ENCODE measurements at regions not wholly inside any gene's neighbourhood (a gene's known extent, or its start where the extent isn't known, plus 50 kb on each side); places are given as distances from the start of the nearest gene placed in this dataset.

- no peak overlapping the region for H3K4me3 ChIP-seq (ENCODE audit: low read depth, low read length)
- H3K27me3 Mint-ChIP-seq (ENCODE audit: insufficient read depth, unreplicated experiment) = peaks cover under 1% of the 10 kb centered on the region
- no peaks in the 10 kb centered on the region for H3K9me3 ChIP-seq
- no TSS peak for BruUV-seq (replicated peaks)
- H3K27ac Mint-ChIP-seq (ENCODE audit: unreplicated experiment) = no peak overlapping the region
- no peaks in the 10 kb centered on the region for H3K4me1 Mint-ChIP-seq (ENCODE audit: low read depth, unreplicated experiment)
- H3K27me3 ChIP-seq (replicated peaks; ENCODE audit: control insufficient read depth, insufficient read depth, low read length) = no peaks in the 10 kb centered on the region
- POLR2A ChIA-PET = no interaction called here
- CTCF ChIA-PET = no interaction called here
- H3K36me3 Mint-ChIP-seq (ENCODE audit: insufficient read depth, unreplicated experiment) = no peaks in the 10 kb centered on the region
- TF ChIP-seq, protein P1, sequence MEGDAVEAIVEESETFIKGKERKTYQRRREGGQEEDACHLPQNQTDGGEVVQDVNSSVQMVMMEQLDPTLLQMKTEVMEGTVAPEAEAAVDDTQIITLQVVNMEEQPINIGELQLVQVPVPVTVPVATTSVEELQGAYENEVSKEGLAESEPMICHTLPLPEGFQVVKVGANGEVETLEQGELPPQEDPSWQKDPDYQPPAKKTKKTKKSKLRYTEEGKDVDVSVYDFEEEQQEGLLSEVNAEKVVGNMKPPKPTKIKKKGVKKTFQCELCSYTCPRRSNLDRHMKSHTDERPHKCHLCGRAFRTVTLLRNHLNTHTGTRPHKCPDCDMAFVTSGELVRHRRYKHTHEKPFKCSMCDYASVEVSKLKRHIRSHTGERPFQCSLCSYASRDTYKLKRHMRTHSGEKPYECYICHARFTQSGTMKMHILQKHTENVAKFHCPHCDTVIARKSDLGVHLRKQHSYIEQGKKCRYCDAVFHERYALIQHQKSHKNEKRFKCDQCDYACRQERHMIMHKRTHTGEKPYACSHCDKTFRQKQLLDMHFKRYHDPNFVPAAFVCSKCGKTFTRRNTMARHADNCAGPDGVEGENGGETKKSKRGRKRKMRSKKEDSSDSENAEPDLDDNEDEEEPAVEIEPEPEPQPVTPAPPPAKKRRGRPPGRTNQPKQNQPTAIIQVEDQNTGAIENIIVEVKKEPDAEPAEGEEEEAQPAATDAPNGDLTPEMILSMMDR (IDR thresholded peaks at IDR 0.05; ENCODE audit: insufficient read depth in 1 of 2, low read depth in 1 of 2, low read length in 1 of 2, severe bottlenecking in 1 of 2, unreplicated experiment in 1 of 2) = no peak
- intact Hi-C loops (cut with micrococcal nuclease; ENCODE audit: unreplicated experiment) = no loop called here
- no peaks in the 10 kb centered on the region for H3K4me1 ChIP-seq
- no peak for DNase-seq
- no peak overlapping the region for H3K4me3 Mint-ChIP-seq (ENCODE audit: unreplicated experiment)
- no peaks in the 10 kb centered on the region for H3K9me3 Mint-ChIP-seq (ENCODE audit: unreplicated experiment)
- H3K36me3 ChIP-seq (ENCODE audit: control insufficient read depth, insufficient read depth, low read length) = no peaks in the 10 kb centered on the region
These were observed 859.6 kb downstream of the BCL11B start for GRCh38 chr14:98412431-98412830.

GRCh38 chr14:98415766-98416165, 856.2 kb downstream of the BCL11B start:
- Mint-ChIP-seq H3K4me1 (ENCODE audit: low read depth, unreplicated experiment) (no peaks in the 10 kb centered on the region), H3K27ac (ENCODE audit: unreplicated experiment) (no peak overlapping the region), H3K36me3 (ENCODE audit: insufficient read depth, unreplicated experiment) (no peaks in the 10 kb centered on the region), H3K4me3 (ENCODE audit: unreplicated experiment) (no peak overlapping the region), H3K9me3 (ENCODE audit: unreplicated experiment) (no peaks in the 10 kb centered on the region), H3K27me3 (ENCODE audit: insufficient read depth, unreplicated experiment) (no peaks in the 10 kb centered on the region)
- POLR2A ChIA-PET = no interaction called here
- BruUV-seq (replicated peaks) = no TSS peak
- H3K36me3 ChIP-seq (ENCODE audit: control insufficient read depth, insufficient read depth, low read length) = no peaks in the 10 kb centered on the region
- TF ChIP-seq, protein P1 (IDR thresholded peaks at IDR 0.05; ENCODE audit: insufficient read depth in 1 of 2, low read depth in 1 of 2, low read length in 1 of 2, severe bottlenecking in 1 of 2, unreplicated experiment in 1 of 2) = no peak
- intact Hi-C loops (cut with micrococcal nuclease; ENCODE audit: unreplicated experiment) = no loop called here
- DNase-seq = no peak
- H3K4me3 ChIP-seq (ENCODE audit: low read depth, low read length) = no peak overlapping the region
- H3K9me3 ChIP-seq = no peaks in the 10 kb centered on the region
- no peaks in the 10 kb centered on the region for H3K4me1 ChIP-seq
- CTCF ChIA-PET = no interaction called here
- no peaks in the 10 kb centered on the region for H3K27me3 ChIP-seq (replicated peaks; ENCODE audit: control insufficient read depth, insufficient read depth, low read length)

- no peaks in the 10 kb centered on the region for H3K9me3 Mint-ChIP-seq (ENCODE audit: unreplicated experiment)
- no peak overlapping the region for H3K4me3 Mint-ChIP-seq (ENCODE audit: unreplicated experiment)
- peaks cover 2% of the 10 kb centered on the region for H3K27me3 Mint-ChIP-seq (ENCODE audit: insufficient read depth, unreplicated experiment)
- H3K4me1 Mint-ChIP-seq (ENCODE audit: low read depth, unreplicated experiment) = no peaks in the 10 kb centered on the region
- CTCF ChIA-PET = no interaction called here
- no peaks in the 10 kb centered on the region for H3K4me1 ChIP-seq
- H3K36me3 Mint-ChIP-seq (ENCODE audit: insufficient read depth, unreplicated experiment) = no peaks in the 10 kb centered on the region
- H3K36me3 ChIP-seq (ENCODE audit: control insufficient read depth, insufficient read depth, low read length) = no peaks in the 10 kb centered on the region
- H3K27me3 ChIP-seq (replicated peaks; ENCODE audit: control insufficient read depth, insufficient read depth, low read length) = no peaks in the 10 kb centered on the region
- no peak overlapping the region for H3K4me3 ChIP-seq (ENCODE audit: low read depth, low read length)
- no peak for DNase-seq
- intact Hi-C loops (cut with micrococcal nuclease; ENCODE audit: unreplicated experiment) = no loop called here
- BruUV-seq (replicated peaks) = no TSS peak
- TF ChIP-seq, protein P1 (IDR thresholded peaks at IDR 0.05; ENCODE audit: insufficient read depth in 1 of 2, low read depth in 1 of 2, low read length in 1 of 2, severe bottlenecking in 1 of 2, unreplicated experiment in 1 of 2) = no peak
- POLR2A ChIA-PET = no interaction called here
- H3K9me3 ChIP-seq = no peaks in the 10 kb centered on the region
- H3K27ac Mint-ChIP-seq (ENCODE audit: unreplicated experiment) = no peak overlapping the region
These were observed 855.0 kb downstream of the BCL11B start for GRCh38 chr14:98417001-98417400.

Measured in Caco-2 (cell line).